ENCODE measurements at regions not wholly inside any gene's neighbourhood (a gene's known extent, or its start where the extent isn't known, plus 50 kb on each side); places are given as distances from the start of the nearest gene placed in this dataset.

DNA sequence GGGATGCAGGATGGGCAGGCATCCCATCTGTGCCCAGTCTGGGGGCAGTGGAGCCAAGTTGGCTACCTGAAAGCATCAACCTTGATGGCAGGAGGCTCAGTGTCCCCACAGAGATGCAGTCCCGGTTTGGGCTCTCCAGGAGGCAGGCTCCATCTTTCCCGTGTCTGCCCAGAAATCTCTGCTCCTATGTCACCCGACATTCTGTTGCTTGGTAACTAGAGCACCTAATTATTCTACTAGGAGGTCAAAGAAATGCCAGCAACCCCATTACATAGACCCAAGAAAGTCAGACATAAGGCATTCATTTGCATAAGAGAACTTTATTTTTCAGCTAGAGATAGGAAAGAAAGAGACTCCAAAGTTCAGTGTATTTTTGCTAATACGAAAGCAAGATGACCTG is 100.3 kb upstream of the BACE2 start:
- TF ChIP-seq, protein P1, sequence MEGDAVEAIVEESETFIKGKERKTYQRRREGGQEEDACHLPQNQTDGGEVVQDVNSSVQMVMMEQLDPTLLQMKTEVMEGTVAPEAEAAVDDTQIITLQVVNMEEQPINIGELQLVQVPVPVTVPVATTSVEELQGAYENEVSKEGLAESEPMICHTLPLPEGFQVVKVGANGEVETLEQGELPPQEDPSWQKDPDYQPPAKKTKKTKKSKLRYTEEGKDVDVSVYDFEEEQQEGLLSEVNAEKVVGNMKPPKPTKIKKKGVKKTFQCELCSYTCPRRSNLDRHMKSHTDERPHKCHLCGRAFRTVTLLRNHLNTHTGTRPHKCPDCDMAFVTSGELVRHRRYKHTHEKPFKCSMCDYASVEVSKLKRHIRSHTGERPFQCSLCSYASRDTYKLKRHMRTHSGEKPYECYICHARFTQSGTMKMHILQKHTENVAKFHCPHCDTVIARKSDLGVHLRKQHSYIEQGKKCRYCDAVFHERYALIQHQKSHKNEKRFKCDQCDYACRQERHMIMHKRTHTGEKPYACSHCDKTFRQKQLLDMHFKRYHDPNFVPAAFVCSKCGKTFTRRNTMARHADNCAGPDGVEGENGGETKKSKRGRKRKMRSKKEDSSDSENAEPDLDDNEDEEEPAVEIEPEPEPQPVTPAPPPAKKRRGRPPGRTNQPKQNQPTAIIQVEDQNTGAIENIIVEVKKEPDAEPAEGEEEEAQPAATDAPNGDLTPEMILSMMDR (IDR thresholded peaks at IDR 0.05): no peak
- no peak for TF ChIP-seq POLR2A (IDR thresholded peaks at IDR 0.05)
